ENCODE measurements at regions not wholly inside any gene's neighbourhood (a gene's known extent, or its start where the extent isn't known, plus 50 kb on each side); places are given as distances from the start of the nearest gene placed in this dataset.

DNA sequence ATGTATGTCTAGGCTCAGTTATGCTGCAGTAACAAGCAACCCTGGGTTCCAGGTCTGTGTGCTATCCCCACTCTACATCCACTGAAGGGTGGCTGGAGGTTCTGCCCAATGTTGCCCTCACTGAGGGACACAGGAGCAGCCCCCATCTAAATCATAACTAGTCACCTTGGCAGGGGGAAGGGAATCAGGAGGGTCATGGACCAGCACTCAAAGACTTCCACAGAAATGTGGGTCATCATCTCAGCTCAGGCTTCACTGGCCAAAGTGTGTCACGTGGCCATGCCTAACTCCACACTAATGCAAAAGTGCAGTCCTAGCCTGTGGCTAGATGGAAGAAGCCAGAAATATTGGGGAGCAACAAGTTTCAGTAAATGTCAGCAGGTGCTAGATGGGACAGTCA lies 137.3 kb upstream of the ZNF507 start:
- no CpG with 5 or more reads among the region's 1 CpG for WGBS (ENCODE audit: insufficient coverage)
- H3K9me3 ChIP-seq (ENCODE audit: control insufficient read depth, insufficient read depth, low read length), result peaks cover 4% of the 10 kb centered on the region
- no peaks in the 10 kb centered on the region for H3K36me3 ChIP-seq (ENCODE audit: control insufficient read depth, insufficient read depth, low read length)
- H3K27ac ChIP-seq (ENCODE audit: low read depth, low read length), result no peak overlapping the region
- H3K4me1 ChIP-seq (ENCODE audit: control insufficient read depth, insufficient read depth, low read length), result no peaks in the 10 kb centered on the region
- no peaks in the 10 kb centered on the region for H3K27me3 ChIP-seq (ENCODE audit: control insufficient read depth, insufficient read depth, low read length)
- no peak for DNase-seq (ENCODE audit: low read depth in 4 of 6, low spot score in 6 of 6)
- no peak overlapping the region for H3K4me3 ChIP-seq (ENCODE audit: low read depth, low read length)

GRCh38 chr19:32219392-32219791 lies 126.0 kb upstream of the ZNF507 start:
- WGBS (ENCODE audit: insufficient coverage), result no CpG with 5 or more reads among the region's 3 CpGs
- no peaks in the 10 kb centered on the region for H3K36me3 ChIP-seq (ENCODE audit: control insufficient read depth, insufficient read depth, low read length)
- DNase-seq (ENCODE audit: low read depth in 4 of 6, low spot score in 6 of 6), result no peak
- no peak overlapping the region for H3K4me3 ChIP-seq (ENCODE audit: low read depth, low read length)
- H3K27me3 ChIP-seq (ENCODE audit: control insufficient read depth, insufficient read depth, low read length), result peaks cover 3% of the 10 kb centered on the region
- no peaks in the 10 kb centered on the region for H3K9me3 ChIP-seq (ENCODE audit: control insufficient read depth, insufficient read depth, low read length)
- no peak overlapping the region for H3K27ac ChIP-seq (ENCODE audit: low read depth, low read length)
- peaks cover 10% of the 10 kb centered on the region for H3K4me1 ChIP-seq (ENCODE audit: control insufficient read depth, insufficient read depth, low read length)

DNA sequence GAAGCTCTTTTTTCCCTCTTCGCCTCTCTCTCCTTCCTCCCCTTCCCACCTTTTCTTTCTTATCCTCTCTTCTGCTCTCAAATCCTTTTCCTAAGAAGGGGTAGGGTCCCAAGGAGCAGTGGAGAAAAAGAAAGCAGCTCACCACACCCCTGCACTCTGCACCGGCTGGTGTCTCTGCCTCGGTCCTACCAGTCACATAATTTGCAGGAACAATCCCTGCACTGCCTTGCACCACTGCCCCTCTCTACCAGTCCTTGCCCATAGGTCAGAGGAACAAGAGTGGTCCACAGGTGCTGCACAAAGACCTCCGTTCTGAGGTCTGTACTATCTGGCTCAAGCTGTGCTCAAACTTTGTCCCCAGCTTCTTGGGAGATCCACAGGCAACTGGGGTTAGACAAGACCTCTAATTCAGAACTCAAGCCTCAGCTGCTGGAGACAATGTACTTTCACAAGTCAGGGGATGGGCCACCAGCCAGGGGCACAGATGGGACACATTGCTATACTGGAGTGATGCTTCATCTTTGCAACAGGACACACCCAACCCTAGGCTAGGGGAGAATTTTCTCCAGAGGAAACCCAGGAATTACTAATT lies 125.4 kb upstream of the ZNF507 start:
- H3K36me3 ChIP-seq (ENCODE audit: control insufficient read depth, insufficient read depth, low read length), result no peaks in the 10 kb centered on the region
- H3K27me3 ChIP-seq (ENCODE audit: control insufficient read depth, insufficient read depth, low read length), result peaks cover 3% of the 10 kb centered on the region
- H3K4me1 ChIP-seq (ENCODE audit: control insufficient read depth, insufficient read depth, low read length), result peaks cover 11% of the 10 kb centered on the region
- peak in 1 of 6 donors; percentile 41 for DNase-seq (ENCODE audit: low read depth in 4 of 6, low spot score in 6 of 6)
- no peak overlapping the region for H3K4me3 ChIP-seq (ENCODE audit: low read depth, low read length)
- no peak overlapping the region for H3K27ac ChIP-seq (ENCODE audit: low read depth, low read length)
- no peaks in the 10 kb centered on the region for H3K9me3 ChIP-seq (ENCODE audit: control insufficient read depth, insufficient read depth, low read length)
- WGBS (ENCODE audit: insufficient coverage), result 56% methylated on average over 3 of the region's 4 CpGs

GRCh38 chr19:32220951-32221350 lies 124.5 kb upstream of the ZNF507 start:
- Histone ChIP-seq H3K27ac (ENCODE audit: low read depth, low read length) (no peak overlapping the region), H3K36me3 (ENCODE audit: control insufficient read depth, insufficient read depth, low read length) (no peaks in the 10 kb centered on the region), H3K4me1 (ENCODE audit: control insufficient read depth, insufficient read depth, low read length) (peaks cover 11% of the 10 kb centered on the region), H3K9me3 (ENCODE audit: control insufficient read depth, insufficient read depth, low read length) (no peaks in the 10 kb centered on the region), H3K27me3 (ENCODE audit: control insufficient read depth, insufficient read depth, low read length) (peaks cover 3% of the 10 kb centered on the region), H3K4me3 (ENCODE audit: low read depth, low read length) (no peak overlapping the region)
- WGBS (ENCODE audit: insufficient coverage), result 93% methylated on average over 3 of the region's 8 CpGs
- DNase-seq (ENCODE audit: low read depth in 4 of 6, low spot score in 6 of 6), result no peak

DNA sequence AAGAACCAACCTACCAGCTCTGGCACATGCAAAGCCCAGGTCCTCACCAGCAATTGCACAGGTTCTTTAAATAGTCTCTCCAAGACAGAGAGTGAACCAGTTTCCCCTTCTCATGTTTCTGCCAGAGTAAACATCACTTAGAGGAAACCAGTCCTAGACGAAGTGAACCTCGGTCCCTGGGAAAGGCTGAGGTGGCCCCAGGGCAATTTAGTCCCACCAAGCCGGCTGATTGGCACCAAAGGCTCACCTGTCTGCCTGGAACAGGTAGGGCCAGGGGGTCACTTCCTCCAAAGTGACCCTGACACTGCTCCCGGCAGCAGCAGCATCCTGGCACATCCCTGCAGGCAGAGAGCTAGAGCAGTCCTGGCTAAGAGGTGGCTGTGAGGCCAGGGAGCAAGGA lies 122.9 kb upstream of the ZNF507 start:
- no peaks in the 10 kb centered on the region for H3K36me3 ChIP-seq (ENCODE audit: control insufficient read depth, insufficient read depth, low read length)
- no peak overlapping the region for H3K27ac ChIP-seq (ENCODE audit: low read depth, low read length)
- DNase-seq (ENCODE audit: low read depth in 4 of 6, low spot score in 6 of 6), result no peak
- peaks cover 11% of the 10 kb centered on the region for H3K4me1 ChIP-seq (ENCODE audit: control insufficient read depth, insufficient read depth, low read length)
- peaks cover 3% of the 10 kb centered on the region for H3K27me3 ChIP-seq (ENCODE audit: control insufficient read depth, insufficient read depth, low read length)
- 76% methylated on average over 4 of the region's 4 CpGs for WGBS (ENCODE audit: insufficient coverage)
- no peaks in the 10 kb centered on the region for H3K9me3 ChIP-seq (ENCODE audit: control insufficient read depth, insufficient read depth, low read length)
- no peak overlapping the region for H3K4me3 ChIP-seq (ENCODE audit: low read depth, low read length)

- no peak for DNase-seq (ENCODE audit: low read depth in 4 of 6, low spot score in 6 of 6)
- H3K27ac ChIP-seq (ENCODE audit: low read depth, low read length), result no peak overlapping the region
- no peaks in the 10 kb centered on the region for H3K9me3 ChIP-seq (ENCODE audit: control insufficient read depth, insufficient read depth, low read length)
- no peak overlapping the region for H3K4me3 ChIP-seq (ENCODE audit: low read depth, low read length)
- H3K4me1 ChIP-seq (ENCODE audit: control insufficient read depth, insufficient read depth, low read length), result peaks cover 11% of the 10 kb centered on the region
- no peaks in the 10 kb centered on the region for H3K36me3 ChIP-seq (ENCODE audit: control insufficient read depth, insufficient read depth, low read length)
- H3K27me3 ChIP-seq (ENCODE audit: control insufficient read depth, insufficient read depth, low read length), result peaks cover 3% of the 10 kb centered on the region
- no CpG with 5 or more reads among the region's 1 CpG for WGBS (ENCODE audit: insufficient coverage)
Observed at GRCh38 chr19:32223106-32223505, 122.3 kb upstream of the ZNF507 start.

- Histone ChIP-seq H3K4me3 (ENCODE audit: low read depth, low read length) (no peak overlapping the region), H3K27ac (ENCODE audit: low read depth, low read length) (no peak overlapping the region), H3K27me3 (ENCODE audit: control insufficient read depth, insufficient read depth, low read length) (peaks cover 3% of the 10 kb centered on the region), H3K36me3 (ENCODE audit: control insufficient read depth, insufficient read depth, low read length) (no peaks in the 10 kb centered on the region), H3K9me3 (ENCODE audit: control insufficient read depth, insufficient read depth, low read length) (no peaks in the 10 kb centered on the region), H3K4me1 (ENCODE audit: control insufficient read depth, insufficient read depth, low read length) (peaks cover 11% of the 10 kb centered on the region)
- peak in 2 of 6 donors; percentile 16 to 63 for DNase-seq (ENCODE audit: low read depth in 4 of 6, low spot score in 6 of 6)
- WGBS (ENCODE audit: insufficient coverage), result 46% methylated on average over 29 of the region's 29 CpGs
Observed at GRCh38 chr19:32223595-32224370, 121.6 kb upstream of the ZNF507 start.

DNA sequence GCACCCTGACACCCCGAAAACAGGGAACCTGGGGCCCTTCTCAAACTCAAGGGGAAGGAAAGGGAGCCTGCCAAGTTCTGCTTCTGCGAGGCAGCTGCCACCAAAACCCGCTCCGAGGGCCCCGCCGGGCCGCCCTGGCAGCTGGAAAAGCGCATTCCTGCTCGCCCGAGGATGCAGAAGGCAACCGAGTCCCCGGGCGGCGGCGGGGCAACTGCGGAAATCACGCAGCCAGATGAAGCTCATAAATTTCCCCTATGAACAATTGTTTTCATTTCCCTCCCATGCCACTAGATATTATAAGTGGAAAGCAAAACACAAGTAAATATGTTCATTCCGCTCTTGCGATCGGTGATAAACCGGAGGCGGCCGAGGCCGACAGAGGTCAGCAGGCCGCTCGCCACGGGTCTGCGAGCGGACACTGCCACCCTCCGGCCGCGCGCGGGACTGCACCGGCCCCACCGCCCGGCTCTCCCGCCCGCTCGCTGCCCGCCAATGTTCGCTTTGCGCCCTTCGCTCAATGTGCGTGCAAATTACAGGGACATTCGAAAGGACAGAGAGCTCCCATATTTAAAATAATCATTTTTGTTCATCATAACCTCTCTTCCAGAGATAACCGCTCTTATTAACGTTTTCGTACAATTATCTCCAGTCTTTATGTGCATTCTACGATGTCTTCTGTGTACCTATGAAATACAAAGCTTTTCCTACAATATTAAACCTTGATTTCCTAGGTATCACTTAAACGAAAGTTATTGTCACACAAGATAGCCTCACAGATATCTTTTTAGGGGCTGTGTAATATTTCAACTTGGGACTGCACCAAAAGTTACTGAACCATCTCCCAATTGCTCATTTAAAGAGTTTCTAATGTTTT lies 120.8 kb upstream of the ZNF507 start:
- Histone ChIP-seq H3K4me1 (ENCODE audit: control insufficient read depth, insufficient read depth, low read length) (peaks cover 11% of the 10 kb centered on the region), H3K9me3 (ENCODE audit: control insufficient read depth, insufficient read depth, low read length) (no peaks in the 10 kb centered on the region), H3K4me3 (ENCODE audit: low read depth, low read length) (no peak overlapping the region), H3K27me3 (ENCODE audit: control insufficient read depth, insufficient read depth, low read length) (peaks cover 3% of the 10 kb centered on the region), H3K36me3 (ENCODE audit: control insufficient read depth, insufficient read depth, low read length) (no peaks in the 10 kb centered on the region), H3K27ac (ENCODE audit: low read depth, low read length) (no peak overlapping the region)
- WGBS (ENCODE audit: insufficient coverage), result 4% methylated on average over 44 of the region's 51 CpGs
- DNase-seq (ENCODE audit: low read depth in 4 of 6, low spot score in 6 of 6), result peak in 5 of 6 donors; percentile 33 to 90 (median 58)

DNA sequence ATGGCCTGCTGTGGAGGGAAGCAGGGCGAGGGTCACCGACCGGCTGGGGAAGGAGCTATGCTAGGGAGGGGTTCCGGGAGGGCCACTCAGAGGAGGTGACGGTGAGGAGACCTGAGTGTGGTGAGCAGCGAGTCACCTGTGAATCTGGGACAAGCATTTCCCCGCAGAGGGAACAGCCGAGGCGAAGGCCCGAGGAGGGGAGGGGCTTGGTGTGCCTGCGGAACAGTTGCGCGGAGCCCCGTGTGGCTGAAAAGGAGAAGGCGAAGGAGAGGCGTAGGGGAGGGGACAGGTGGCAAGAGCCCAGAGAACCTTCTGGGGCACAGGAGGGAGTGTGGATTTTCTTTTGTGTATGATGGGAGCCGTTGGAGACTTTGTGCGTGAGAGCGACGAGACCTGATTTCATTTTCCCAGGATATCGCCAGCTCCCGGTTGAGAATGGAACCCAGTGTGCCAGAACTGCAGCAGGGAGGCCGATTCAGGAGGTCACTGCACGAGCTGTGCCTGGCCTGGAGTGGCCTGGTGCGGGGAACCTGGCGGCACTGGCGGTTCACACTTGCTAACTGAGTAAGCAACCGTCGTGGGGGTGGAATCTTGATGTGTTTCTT lies 117.7 kb upstream of the ZNF507 start:
- H3K36me3 ChIP-seq (ENCODE audit: control insufficient read depth, insufficient read depth, low read length), result no peaks in the 10 kb centered on the region
- H3K4me3 ChIP-seq (ENCODE audit: low read depth, low read length), result no peak overlapping the region
- 93% methylated on average over 29 of the region's 29 CpGs for WGBS (ENCODE audit: insufficient coverage)
- H3K9me3 ChIP-seq (ENCODE audit: control insufficient read depth, insufficient read depth, low read length), result no peaks in the 10 kb centered on the region
- no peak overlapping the region for H3K27ac ChIP-seq (ENCODE audit: low read depth, low read length)
- peaks cover 3% of the 10 kb centered on the region for H3K27me3 ChIP-seq (ENCODE audit: control insufficient read depth, insufficient read depth, low read length)
- peaks cover 11% of the 10 kb centered on the region for H3K4me1 ChIP-seq (ENCODE audit: control insufficient read depth, insufficient read depth, low read length)
- no peak for DNase-seq (ENCODE audit: low read depth in 4 of 6, low spot score in 6 of 6)

Data from spinal cord (tissue), 9 donors.